Activated T-helper 2 cell treated with anti-CD3 and anti-CD28 coated beads, Interferon-gamma antibody, Interleukin-2, Interleukin-4, amounts not matched to agents 10 μg/mL and 5 μg/mL and 100 μg/mL, durations not matched to agents 14 hours and 24 hours and 36 hours (primary cell): ENCODE measurements at regions not wholly inside any gene's neighbourhood (a gene's known extent, or its start where the extent isn't known, plus 50 kb on each side); places are given as distances from the start of the nearest gene placed in this dataset.

Experiments used
- DNase-seq: peaks from one replicate; pipeline ENCODE4 v3.0.0; 2021; ENCODE audit warnings: low spot score
- H3K27ac Mint-ChIP-seq: one replicate; pipeline ENCODE4 v1.8.0; 2021; ENCODE audit warnings: mixed read lengths
- H3K27me3 Mint-ChIP-seq: one replicate; pipeline ENCODE4 v1.8.0; 2021; ENCODE audit warnings: low read depth, mixed read lengths
- H3K36me3 Mint-ChIP-seq: one replicate; pipeline ENCODE4 v1.8.0; 2021; ENCODE audit warnings: low read depth, mixed read lengths
- H3K4me1 Mint-ChIP-seq: one replicate; pipeline ENCODE4 v1.8.0; 2021; ENCODE audit warnings: low read depth, mixed read lengths
- H3K4me3 Mint-ChIP-seq: one replicate; pipeline ENCODE4 v1.8.0; 2021; ENCODE audit warnings: low read depth, mild to moderate bottlenecking, moderate library complexity, mixed read lengths
- H3K9me3 Mint-ChIP-seq: one replicate; pipeline ENCODE4 v1.8.0; 2021; ENCODE audit warnings: mixed read lengths
- intact Hi-C: fragments of 100-400 bp; cut with micrococcal nuclease; formaldehyde crosslinking; loops from one replicate; pipeline ENCODE4 v1.15.1; 2023

DNA sequence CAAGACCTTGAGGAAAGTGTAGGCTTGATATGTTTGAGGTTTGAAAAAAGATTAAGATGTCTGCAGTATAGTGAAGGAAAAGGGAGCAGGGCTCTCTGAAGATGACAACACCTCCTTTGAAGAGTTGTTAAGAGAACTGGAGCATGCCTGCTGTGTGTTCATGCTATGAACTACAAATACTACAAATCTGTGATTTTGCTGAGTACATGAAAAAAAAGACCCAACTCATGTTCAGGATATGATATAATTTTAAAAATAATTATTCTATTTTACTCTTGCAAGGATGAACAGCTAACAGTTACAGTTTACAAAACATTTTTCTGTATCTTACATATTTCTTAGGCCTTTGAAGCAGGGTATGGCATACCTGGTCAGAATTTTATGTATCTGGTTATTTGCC, 305.4 kb upstream of the CWC22 start:
- Mint-ChIP-seq H3K4me1 (no peaks in the 10 kb centered on the region), H3K27ac (no peak overlapping the region), H3K4me3 (no peak overlapping the region), H3K36me3 (no peaks in the 10 kb centered on the region), H3K27me3 (no peaks in the 10 kb centered on the region), H3K9me3 (no peaks in the 10 kb centered on the region)
- DNase-seq = no peak
- intact Hi-C loops = no loop called here

DNA sequence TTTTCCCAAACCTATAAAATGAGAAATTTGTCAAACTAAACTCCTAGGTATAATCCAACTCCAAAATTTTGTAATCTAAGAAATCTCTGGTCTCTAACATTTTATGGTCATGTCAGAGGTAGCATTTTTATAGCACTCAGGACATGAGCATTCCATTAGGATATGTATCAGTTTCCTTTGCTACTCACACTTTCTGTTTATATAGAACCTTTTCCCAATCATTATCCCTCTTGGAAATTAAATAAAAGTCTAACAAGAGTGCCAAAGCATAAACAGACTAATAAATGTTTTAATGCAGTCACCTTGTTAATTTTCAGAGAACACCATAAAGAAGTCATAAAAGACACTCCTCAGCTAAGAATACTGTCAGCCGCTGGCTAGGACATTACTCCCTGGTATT, 300.0 kb upstream of the CWC22 start:
- intact Hi-C loops = no loop called here
- H3K4me1 Mint-ChIP-seq = no peaks in the 10 kb centered on the region
- H3K36me3 Mint-ChIP-seq = no peaks in the 10 kb centered on the region
- no peaks in the 10 kb centered on the region for H3K27me3 Mint-ChIP-seq
- H3K4me3 Mint-ChIP-seq = no peak overlapping the region
- no peaks in the 10 kb centered on the region for H3K9me3 Mint-ChIP-seq
- DNase-seq = no peak
- H3K27ac Mint-ChIP-seq = no peak overlapping the region

- no peaks in the 10 kb centered on the region for H3K9me3 Mint-ChIP-seq
- no peak overlapping the region for H3K4me3 Mint-ChIP-seq
- DNase-seq = no peak
- H3K36me3 Mint-ChIP-seq = no peaks in the 10 kb centered on the region
- no peak overlapping the region for H3K27ac Mint-ChIP-seq
- H3K4me1 Mint-ChIP-seq = no peaks in the 10 kb centered on the region
- intact Hi-C loops = no loop called here
- no peaks in the 10 kb centered on the region for H3K27me3 Mint-ChIP-seq
These were observed 299.2 kb upstream of the CWC22 start for GRCh38 chr2:180306346-180306745.

DNA sequence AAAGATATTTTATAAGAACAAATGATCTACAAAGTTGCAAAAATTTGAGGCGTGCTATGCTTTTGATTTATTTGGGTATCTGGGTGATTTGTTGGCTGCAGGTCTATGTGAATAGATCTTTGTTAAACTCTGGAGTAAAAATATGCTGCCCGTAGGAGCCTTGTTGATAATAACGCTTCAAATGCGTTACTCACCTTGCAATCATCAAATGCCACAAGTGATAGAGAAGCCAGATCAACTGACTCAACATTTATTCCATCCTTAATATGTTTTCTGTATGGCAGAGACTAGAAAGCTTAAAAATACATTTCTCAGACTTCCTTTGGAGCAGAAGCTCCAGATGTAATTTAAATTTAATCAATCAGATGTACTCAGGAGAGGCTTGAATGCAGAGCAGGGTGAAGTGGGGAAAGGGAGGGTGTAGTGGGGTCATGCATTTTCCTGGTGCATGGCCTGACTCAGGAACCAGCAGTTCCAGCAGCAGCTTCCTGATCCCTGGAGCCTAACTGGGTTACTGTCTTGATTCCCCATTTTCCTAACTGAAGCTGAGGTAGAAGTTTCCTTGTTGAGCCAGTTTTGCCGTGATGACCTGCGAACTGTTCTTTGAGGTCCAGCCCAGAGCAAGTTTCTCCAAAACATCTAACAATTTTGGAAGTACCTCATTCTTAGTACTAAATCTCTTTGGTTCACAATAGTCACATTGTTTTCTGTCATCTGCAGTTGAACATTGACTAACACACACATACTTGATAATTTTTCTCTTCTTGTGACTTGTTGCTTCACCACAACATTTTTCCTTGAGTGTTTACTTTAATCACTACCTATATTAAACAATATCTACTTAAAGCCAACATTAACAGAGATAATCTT, 284.7 kb upstream of the CWC22 start:
- no peak overlapping the region for H3K27ac Mint-ChIP-seq
- no peaks in the 10 kb centered on the region for H3K9me3 Mint-ChIP-seq
- no peak for DNase-seq
- H3K36me3 Mint-ChIP-seq = no peaks in the 10 kb centered on the region
- no peak overlapping the region for H3K4me3 Mint-ChIP-seq
- H3K4me1 Mint-ChIP-seq = no peaks in the 10 kb centered on the region
- intact Hi-C loops = no loop called here
- no peaks in the 10 kb centered on the region for H3K27me3 Mint-ChIP-seq

DNA sequence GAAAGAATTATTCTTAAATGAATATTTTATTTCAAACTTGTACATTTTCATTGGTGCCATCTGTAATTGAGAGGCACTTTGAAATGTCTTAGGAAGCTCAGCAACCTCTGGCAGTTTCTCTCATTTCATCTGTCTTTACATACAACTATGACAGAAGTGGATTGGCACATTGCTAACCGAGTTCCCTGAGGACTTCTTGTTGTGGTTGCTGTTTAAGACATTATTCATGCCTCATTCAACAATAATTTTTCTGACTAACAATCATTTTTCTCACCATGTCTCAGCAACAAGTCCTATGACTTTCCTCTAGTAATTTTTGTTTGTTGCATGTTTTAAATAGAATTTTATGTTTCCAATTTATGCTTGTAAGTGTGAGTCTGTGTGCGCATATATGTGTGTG, 284.0 kb upstream of the CWC22 start:
- DNase-seq = no peak
- no peaks in the 10 kb centered on the region for H3K27me3 Mint-ChIP-seq
- H3K9me3 Mint-ChIP-seq = no peaks in the 10 kb centered on the region
- no peaks in the 10 kb centered on the region for H3K4me1 Mint-ChIP-seq
- intact Hi-C loops = no loop called here
- H3K27ac Mint-ChIP-seq = no peak overlapping the region
- H3K4me3 Mint-ChIP-seq = no peak overlapping the region
- H3K36me3 Mint-ChIP-seq = no peaks in the 10 kb centered on the region

DNA sequence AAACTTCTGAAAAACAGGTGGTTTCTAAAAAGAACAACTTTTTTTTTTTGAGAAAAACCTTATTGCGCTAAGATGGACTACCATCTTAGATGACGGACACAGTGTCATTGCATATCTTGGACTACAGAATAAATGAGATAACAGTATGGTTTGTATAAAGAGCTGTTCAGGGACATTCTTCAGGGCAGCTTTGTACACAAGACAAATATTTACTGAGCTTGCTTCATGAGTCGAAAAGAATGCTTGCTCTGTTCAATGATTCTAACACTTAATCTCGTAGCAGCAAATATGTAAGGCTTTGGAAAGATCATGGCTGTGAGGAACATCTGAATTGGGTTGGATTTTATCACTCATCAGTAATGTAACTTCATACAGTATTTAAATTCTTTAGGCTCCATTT, 282.5 kb upstream of the CWC22 start:
- no peaks in the 10 kb centered on the region for H3K4me1 Mint-ChIP-seq
- intact Hi-C loops = no loop called here
- H3K27ac Mint-ChIP-seq = no peak overlapping the region
- H3K4me3 Mint-ChIP-seq = no peak overlapping the region
- DNase-seq = no peak
- no peaks in the 10 kb centered on the region for H3K36me3 Mint-ChIP-seq
- no peaks in the 10 kb centered on the region for H3K27me3 Mint-ChIP-seq
- H3K9me3 Mint-ChIP-seq = no peaks in the 10 kb centered on the region

DNA sequence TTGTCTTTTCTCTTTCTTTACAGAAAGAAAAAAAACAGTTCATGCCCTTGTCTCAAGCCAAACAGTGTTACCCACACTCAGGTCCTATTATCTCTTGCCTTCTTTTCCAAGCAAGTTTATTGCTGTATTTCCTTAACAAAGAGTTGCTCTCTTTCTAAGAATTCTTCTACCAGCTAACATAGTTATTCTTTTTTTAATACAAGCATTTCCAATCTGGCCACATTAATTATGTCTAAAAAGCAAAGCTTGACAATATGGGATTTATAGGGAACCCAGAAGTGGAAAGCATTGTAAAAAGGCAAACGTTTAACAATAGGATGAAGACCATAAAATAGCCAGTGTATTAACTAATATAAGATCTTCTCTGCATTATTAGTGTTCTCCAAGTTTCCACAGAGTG, 272.5 kb upstream of the CWC22 start:
- Mint-ChIP-seq H3K4me1 (no peaks in the 10 kb centered on the region), H3K4me3 (no peak overlapping the region), H3K36me3 (no peaks in the 10 kb centered on the region), H3K9me3 (no peaks in the 10 kb centered on the region), H3K27ac (no peak overlapping the region), H3K27me3 (no peaks in the 10 kb centered on the region)
- DNase-seq = no peak
- intact Hi-C loops = no loop called here

- Mint-ChIP-seq H3K4me1 (no peaks in the 10 kb centered on the region), H3K9me3 (no peaks in the 10 kb centered on the region), H3K4me3 (no peak overlapping the region), H3K27me3 (no peaks in the 10 kb centered on the region), H3K36me3 (no peaks in the 10 kb centered on the region), H3K27ac (no peak overlapping the region)
- intact Hi-C loops = no loop called here
- no peak for DNase-seq
These were observed 269.6 kb upstream of the CWC22 start for GRCh38 chr2:180276733-180277132.

DNA sequence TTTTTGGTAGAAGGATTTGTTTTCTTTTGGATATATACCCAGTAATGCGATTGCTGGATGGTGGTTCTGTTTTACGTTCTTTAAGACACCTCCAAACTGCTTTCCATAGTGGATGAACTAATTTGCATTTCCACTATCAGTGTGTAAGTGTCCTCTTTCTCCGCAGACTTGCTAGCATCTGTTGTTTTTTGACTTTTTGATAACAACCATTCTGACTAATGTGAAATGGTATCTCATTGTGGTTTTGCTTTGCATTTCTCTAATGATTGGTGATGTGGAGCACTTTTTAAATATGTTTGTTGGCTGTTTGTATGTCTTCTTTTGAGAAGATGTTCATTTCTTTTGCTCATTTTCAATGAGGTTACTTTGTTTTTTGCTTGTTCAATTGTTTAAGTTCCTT, 260.9 kb upstream of the CWC22 start:
- H3K4me3 Mint-ChIP-seq = no peak overlapping the region

GRCh38 chr2:180261976-180262375, 254.9 kb upstream of the CWC22 start:
- Mint-ChIP-seq H3K27me3 (no peaks in the 10 kb centered on the region), H3K4me1 (no peaks in the 10 kb centered on the region), H3K27ac (no peak overlapping the region), H3K36me3 (no peaks in the 10 kb centered on the region), H3K4me3 (no peak overlapping the region), H3K9me3 (no peaks in the 10 kb centered on the region)
- intact Hi-C loops = no loop called here
- no peak for DNase-seq

More for the DNA sequence above, 260.9 kb upstream of the CWC22 start:
- Mint-ChIP-seq H3K9me3 (no peaks in the 10 kb centered on the region), H3K27me3 (no peaks in the 10 kb centered on the region), H3K4me1 (no peaks in the 10 kb centered on the region), H3K36me3 (no peaks in the 10 kb centered on the region), H3K27ac (no peak overlapping the region)
- intact Hi-C loops = no loop called here
- DNase-seq = no peak

DNA sequence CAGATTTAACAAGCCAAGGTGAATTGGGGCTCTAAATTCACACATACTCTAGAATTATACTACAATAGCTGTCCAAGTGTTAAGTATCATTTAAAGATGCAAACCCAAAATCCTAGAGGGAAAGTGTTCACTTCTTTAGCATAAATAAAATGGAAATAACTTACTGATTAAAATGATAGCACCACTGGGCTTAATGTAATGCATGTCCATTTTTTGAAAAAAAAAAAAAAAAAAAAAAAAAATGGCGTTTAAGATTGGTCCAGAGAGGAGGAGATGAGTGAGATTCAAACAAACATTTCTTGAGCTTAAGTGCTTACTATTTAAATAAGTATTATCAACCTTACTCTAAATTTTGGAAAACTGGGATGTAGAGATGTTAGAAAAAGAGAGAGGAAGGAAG, 251.5 kb upstream of the CWC22 start:
- no peak overlapping the region for H3K4me3 Mint-ChIP-seq
- no peaks in the 10 kb centered on the region for H3K9me3 Mint-ChIP-seq
- H3K27ac Mint-ChIP-seq = no peak overlapping the region
- H3K4me1 Mint-ChIP-seq = no peaks in the 10 kb centered on the region
- intact Hi-C loops = no loop called here
- no peak for DNase-seq
- H3K27me3 Mint-ChIP-seq = no peaks in the 10 kb centered on the region
- H3K36me3 Mint-ChIP-seq = no peaks in the 10 kb centered on the region

GRCh38 chr2:180258041-180258537, 251.0 kb upstream of the CWC22 start:
- intact Hi-C loops = no loop called here
- Mint-ChIP-seq H3K9me3 (no peaks in the 10 kb centered on the region), H3K27me3 (no peaks in the 10 kb centered on the region), H3K27ac (no peak overlapping the region), H3K4me3 (no peak overlapping the region), H3K36me3 (no peaks in the 10 kb centered on the region), H3K4me1 (no peaks in the 10 kb centered on the region)
- DNase-seq = no peak

DNA sequence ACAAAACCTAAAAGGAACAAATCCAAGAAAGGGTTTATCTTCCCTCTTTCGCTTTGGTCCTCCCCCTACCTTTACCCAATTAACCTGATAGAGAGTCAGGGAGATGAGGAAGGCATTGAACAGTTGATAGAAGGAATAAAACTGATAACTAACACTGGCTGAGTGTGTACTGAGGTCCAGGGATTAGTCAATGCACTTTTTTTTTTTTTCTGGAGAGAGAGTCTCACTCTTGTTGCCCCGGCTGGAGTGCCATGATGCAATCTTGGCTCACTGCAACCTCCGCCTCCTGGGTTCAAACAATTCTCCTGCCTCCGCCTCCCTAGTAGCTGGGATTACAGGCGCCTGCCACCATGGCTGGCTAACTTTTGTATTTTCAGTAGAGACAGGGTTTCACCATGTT, 250.2 kb upstream of the CWC22 start:
- H3K4me3 Mint-ChIP-seq = no peak overlapping the region
- no peak overlapping the region for H3K27ac Mint-ChIP-seq
- no peaks in the 10 kb centered on the region for H3K27me3 Mint-ChIP-seq
- no peak for DNase-seq
- no peaks in the 10 kb centered on the region for H3K36me3 Mint-ChIP-seq
- H3K9me3 Mint-ChIP-seq = no peaks in the 10 kb centered on the region
- intact Hi-C loops = no loop called here
- no peaks in the 10 kb centered on the region for H3K4me1 Mint-ChIP-seq
